IMR-90 (cell line): ENCODE measurements at regions not wholly inside any gene's neighbourhood (a gene's known extent, or its start where the extent isn't known, plus 50 kb on each side); places are given as distances from the start of the nearest gene placed in this dataset.
"Not testable (repeated sequence)": the region's sequence is repeated elsewhere in the genome, so short reads cannot be mapped to it uniquely, and the experiment has no call there.

Experiments used
- ATAC-seq: fragments of 200-7000 bp; cut with Tn5 transposase; 2 replicates; pipeline ENCODE4 v1.9.1; 2020; ENCODE audit warnings: low read depth, mild to moderate bottlenecking, moderate library complexity
- BruUV-seq: library from RNA; stranded (reverse); fragments of 400-500 nt; replicated peaks from 2 replicates; lab custom pipeline; 2021; lab: Mats Ljungman, UMichigan
- CTCF ChIA-PET: fragments of 300-600 bp; formaldehyde crosslinking; extraction: SDS; loops from one replicate; lab custom pipeline; 2021; ENCODE audit warnings: antibody characterized with exemption; lab: Yijun Ruan, JAX
- POLR2A ChIA-PET: fragments of 300-600 bp; sonication (Branson Sonifier 250); formaldehyde crosslinking; loops from one replicate; lab custom pipeline; 2022; ENCODE audit warnings: antibody characterized with exemption; ENCODE audit not compliant: unreplicated experiment; lab: Charles Lee
- DNase-seq: peaks from one replicate; pipeline ENCODE4 v3.0.0; 2013
- H2AFZ ChIP-seq: replicated peaks from 2 replicates; pipeline ENCODE3; 2013; ENCODE audit warnings: low read length, mild to moderate bottlenecking; ENCODE audit not compliant: poor library complexity
- H2AK5ac ChIP-seq: 2 replicates; pipeline ENCODE4 v1.6.1; 2013; ENCODE audit warnings: low read depth, low read length, inconsistent platforms
- H2AK9ac ChIP-seq: replicated peaks from 2 replicates; pipeline ENCODE3; 2013; ENCODE audit warnings: mild to moderate bottlenecking, low read depth, low read length, moderate library complexity; ENCODE audit not compliant: poor library complexity
- H2BK120ac ChIP-seq: 2 replicates; pipeline ENCODE4 v1.6.1; 2013; ENCODE audit warnings: low read depth, low read length, inconsistent platforms
- H2BK15ac ChIP-seq: 3 replicates; pipeline ENCODE4 v1.6.1; 2013; ENCODE audit warnings: low read depth, low read length, inconsistent platforms
- H2BK20ac ChIP-seq: 2 replicates; pipeline ENCODE4 v1.6.1; 2013; ENCODE audit warnings: low read depth, mild to moderate bottlenecking, inconsistent platforms, low read length, moderate library complexity
- H2BK5ac ChIP-seq: 2 replicates; pipeline ENCODE4 v1.6.1; 2013; ENCODE audit warnings: mild to moderate bottlenecking, low read depth, low read length, inconsistent platforms; ENCODE audit not compliant: poor library complexity, severe bottlenecking
- H3K14ac ChIP-seq: replicated peaks from 2 replicates; pipeline ENCODE4 v1.6.1; 2013; ENCODE audit warnings: low read depth, low read length, inconsistent platforms
- H3K18ac ChIP-seq: 2 replicates; pipeline ENCODE4 v1.6.1; 2013; ENCODE audit warnings: low read depth, low read length, control low read depth
- H3K23ac ChIP-seq: 2 replicates; pipeline ENCODE4 v1.6.1; 2013; ENCODE audit warnings: low read depth, low read length, inconsistent platforms
- H3K27ac ChIP-seq: 2 replicates; pipeline ENCODE4 v1.5.1; 2013; ENCODE audit warnings: mild to moderate bottlenecking, control low read depth, low read length; ENCODE audit not compliant: insufficient read depth
- H3K27me3 ChIP-seq: 2 replicates; pipeline ENCODE4 v1.6.1; 2013; ENCODE audit warnings: low read length; ENCODE audit not compliant: control insufficient read depth, insufficient read depth
- H3K36me3 ChIP-seq: 2 replicates; pipeline ENCODE4 v1.6.1; 2013; ENCODE audit warnings: low read length, mixed read lengths; ENCODE audit not compliant: control insufficient read depth, insufficient read depth
- H3K4ac ChIP-seq: 2 replicates; pipeline ENCODE4 v1.6.1; 2013; ENCODE audit warnings: low read depth, low read length, inconsistent platforms
- H3K4me1 ChIP-seq: 2 replicates; pipeline ENCODE4 v1.6.1; 2013; ENCODE audit warnings: low read length, mixed read lengths; ENCODE audit not compliant: control insufficient read depth, insufficient read depth
- H3K4me2 ChIP-seq: 2 replicates; pipeline ENCODE4 v1.6.1; 2013; ENCODE audit warnings: low read depth, mild to moderate bottlenecking, control low read depth, low read length, moderate library complexity
- H3K4me3 ChIP-seq: 2 replicates; pipeline ENCODE4 v1.5.1; 2013; ENCODE audit warnings: low read depth, mild to moderate bottlenecking, control low read depth, low read length, moderate library complexity; ENCODE audit not compliant: insufficient read depth
- H3K56ac ChIP-seq: 2 replicates; pipeline ENCODE4 v1.6.1; 2013; ENCODE audit warnings: low read length, inconsistent platforms; ENCODE audit not compliant: insufficient read depth; ENCODE audit errors: extremely low read depth
- H3K79me1 ChIP-seq, 2 experiments: 2 replicates each; pipeline ENCODE4 v1.6.1; 2013; ENCODE audit warnings: low read length in 2 of 2, inconsistent platforms in 1 of 2, low read depth in 1 of 2
- H3K9ac ChIP-seq: 2 replicates; pipeline ENCODE4 v1.6.1; 2013; ENCODE audit warnings: low read depth, low read length, control low read depth
- H3K9me1 ChIP-seq: 2 replicates; pipeline ENCODE4 v1.6.1; 2013; ENCODE audit warnings: low read length, inconsistent platforms; ENCODE audit not compliant: insufficient read depth
- H3K9me3 ChIP-seq: 2 replicates; pipeline ENCODE4 v1.6.1; 2013; ENCODE audit warnings: low read length; ENCODE audit not compliant: control insufficient read depth, insufficient read depth
- H4K20me1 ChIP-seq: 2 replicates; pipeline ENCODE4 v1.6.1; 2013; ENCODE audit warnings: low read length, inconsistent platforms; ENCODE audit not compliant: insufficient read depth
- H4K5ac ChIP-seq: 2 replicates; pipeline ENCODE4 v1.6.1; 2013; ENCODE audit warnings: mild to moderate bottlenecking, low read depth, low read length, control low read depth
- H4K8ac ChIP-seq, 2 experiments: 2 replicates each; pipeline ENCODE4 v1.6.1; 2013; ENCODE audit warnings: low read depth in 2 of 2, low read length in 2 of 2, control low read depth in 1 of 2, inconsistent platforms in 1 of 2
- H4K91ac ChIP-seq: 2 replicates; pipeline ENCODE4 v1.6.1; 2013; ENCODE audit warnings: low read depth, low read length, inconsistent platforms; ENCODE audit not compliant: insufficient read depth
- CHD1 ChIP-seq: IDR thresholded peaks from 2 replicates; pipeline ENCODE4 v1.6.1; 2012; ENCODE audit warnings: low read depth, low read length, improper control_type of control experiment
- MAFK ChIP-seq: IDR thresholded peaks from 2 replicates; pipeline ENCODE4 v1.6.1; 2012; ENCODE audit warnings: low read depth, low read length, improper control_type of control experiment
- MAZ ChIP-seq: IDR thresholded peaks from 2 replicates; pipeline ENCODE4 v1.6.1; 2012; ENCODE audit warnings: low read depth, mild to moderate bottlenecking, low read length, improper control_type of control experiment, moderate library complexity, borderline replicate concordance
- MXI1 ChIP-seq: IDR thresholded peaks from 2 replicates; pipeline ENCODE4 v1.6.1; 2012; ENCODE audit warnings: low read depth, mild to moderate bottlenecking, low read length, moderate library complexity, borderline replicate concordance
- NFE2L2 ChIP-seq: fragments of 150-350 bp; IDR thresholded peaks from 2 replicates; pipeline ENCODE4 v1.6.1; 2016; ENCODE audit warnings: low read depth, mild to moderate bottlenecking, low read length
- POLR2A ChIP-seq: IDR thresholded peaks from 2 replicates; pipeline ENCODE4 v1.6.1; 2012; ENCODE audit warnings: mild to moderate bottlenecking, low read depth, low read length
- RAD21 ChIP-seq: IDR thresholded peaks from 2 replicates; pipeline ENCODE4 v1.6.1; 2012; ENCODE audit warnings: low read length, improper control_type of control experiment
- RCOR1 ChIP-seq: IDR thresholded peaks from 2 replicates; pipeline ENCODE4 v1.6.1; 2012; ENCODE audit warnings: mild to moderate bottlenecking, low read length, improper control_type of control experiment; ENCODE audit not compliant: insufficient replicate concordance
- RFX5 ChIP-seq: IDR thresholded peaks from 2 replicates; pipeline ENCODE4 v1.8.0; 2012; ENCODE audit warnings: low read depth, mild to moderate bottlenecking, low read length, moderate library complexity
- SMC3 ChIP-seq: fragments of 150-350 bp; IDR thresholded peaks from 2 replicates; pipeline ENCODE4 v1.6.1; 2016; ENCODE audit warnings: low read depth, mild to moderate bottlenecking, antibody characterized with exemption, low read length, moderate library complexity
- WGBS, 2 experiments: methylation state at CpG; one replicate each; pipeline versions ENCODE4 v1.1.5 to v1.1.7; 2013; ENCODE audit warnings: missing lambda C conversion rate in 2 of 2; ENCODE audit not compliant: insufficient read length in 1 of 2; ENCODE audit errors: extremely low coverage in 2 of 2; 5-methylcytosine and 5-hydroxymethylcytosine counted together
- dilution Hi-C: fragments of 300-500 bp; cut with HindIII; formaldehyde crosslinking; loops from one replicate; pipeline ENCODE4 v1.14.3; 2018; ENCODE audit warnings: low sequenced_read_pairs; ENCODE audit not compliant: unreplicated experiment
- in situ Hi-C: fragments of 300-500 bp; cut with MboI; formaldehyde crosslinking; loops from 3 replicates; pipeline ENCODE4 v1.14.3; 2019; ENCODE audit warnings: low sequenced_read_pairs, inconsistent platforms, mixed read lengths
- intact Hi-C: fragments of 100-400 bp; cut with micrococcal nuclease; formaldehyde crosslinking; loops from 2 replicates; pipeline ENCODE4 v1.10.0; 2022

- intact Hi-C loops (no loop called here), in situ Hi-C loops (no loop called here), dilution Hi-C loops (no loop called here)
- H2BK20ac ChIP-seq: no peak overlapping the region
- no CpG with 5 or more reads among the region's 1 CpG for WGBS, 2 experiments
- DNase-seq: no peak
- no TSS peak for BruUV-seq
- no peak overlapping the region for H2BK15ac ChIP-seq
- ChIA-PET CTCF (no interaction called here), POLR2A (no interaction called here)
- no peak overlapping the region for H3K23ac ChIP-seq
- no peak overlapping the region for H3K14ac ChIP-seq
- H4K20me1 ChIP-seq: no peaks in the 10 kb centered on the region
- no peak overlapping the region for H3K4me2 ChIP-seq
- H2BK5ac ChIP-seq: no peak overlapping the region
- H3K9me3 ChIP-seq: peaks cover 7% of the 10 kb centered on the region
- no peak overlapping the region for H3K9ac ChIP-seq
- H3K4ac ChIP-seq: no peak overlapping the region
- no peak overlapping the region for H4K91ac ChIP-seq
- peaks cover 21% of the 10 kb centered on the region for H3K4me1 ChIP-seq
- no peak overlapping the region for H3K56ac ChIP-seq
- H3K18ac ChIP-seq: no peak overlapping the region
- H3K27ac ChIP-seq: no peak overlapping the region
- no peaks in the 10 kb centered on the region for H3K36me3 ChIP-seq
- H2BK120ac ChIP-seq: no peak overlapping the region
- no peak overlapping the region for H4K8ac ChIP-seq
- H2AK9ac ChIP-seq: no peak overlapping the region
- H3K9me1 ChIP-seq: 0 out of 2 replicates have a peak, but pooled peaks cover 2% of the 10 kb centered on the region
- ATAC-seq: no peak
- no peak overlapping the region for H2AFZ ChIP-seq
- H3K79me1 ChIP-seq: no peaks in the 10 kb centered on the region
- no peak overlapping the region for H4K5ac ChIP-seq
- H3K4me3 ChIP-seq: no peak overlapping the region
- no peak overlapping the region for H2AK5ac ChIP-seq
- no peaks in the 10 kb centered on the region for H3K27me3 ChIP-seq
- TF ChIP-seq MXI1 (no peak), MAZ (no peak), RAD21 (no peak), NFE2L2 (no peak), MAFK (no peak), RFX5 (no peak), POLR2A (no peak), CHD1 (no peak), RCOR1 (no peak), SMC3 (no peak)
Measured at GRCh38 chr9:7313389-7313788, 486.2 kb downstream of the DMAC1 start.

DNA sequence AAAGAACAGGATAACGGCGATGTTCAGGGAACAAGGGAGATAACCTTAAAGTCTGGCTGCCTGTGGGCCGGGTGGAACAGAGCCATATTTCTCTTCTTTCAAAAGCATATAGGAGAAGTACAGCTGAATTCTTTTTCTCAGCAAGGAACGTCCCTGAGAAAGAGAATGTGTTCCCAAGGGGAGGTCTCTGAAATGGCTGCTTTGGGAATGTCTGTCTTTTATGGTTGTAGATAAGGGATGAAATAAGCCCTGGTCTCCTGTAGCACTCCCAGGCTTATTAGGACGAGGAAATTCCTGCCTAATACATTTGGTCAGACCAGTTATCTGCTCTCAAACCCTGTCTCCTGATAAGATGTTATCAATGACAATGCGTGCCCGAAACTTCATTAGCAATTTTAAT, 490.5 kb downstream of the DMAC1 start:
- H2BK120ac ChIP-seq, H3K4ac ChIP-seq, BruUV-seq, POLR2A ChIA-PET, in situ Hi-C loops, H3K9me3 ChIP-seq, H3K27ac ChIP-seq, H2BK15ac ChIP-seq, DNase-seq, H2AFZ ChIP-seq, H3K4me2 ChIP-seq, H3K9me1 ChIP-seq, intact Hi-C loops, H3K18ac ChIP-seq, H3K9ac ChIP-seq, H2AK5ac ChIP-seq, CTCF ChIA-PET, H2BK5ac ChIP-seq, H4K20me1 ChIP-seq, H3K56ac ChIP-seq, H4K8ac ChIP-seq, dilution Hi-C loops, ATAC-seq, H3K23ac ChIP-seq, H2BK20ac ChIP-seq, H3K14ac ChIP-seq, H3K27me3 ChIP-seq, H3K79me1 ChIP-seq, H3K36me3 ChIP-seq, H2AK9ac ChIP-seq, H4K91ac ChIP-seq, H3K4me1 ChIP-seq, H4K5ac ChIP-seq, H3K4me3 ChIP-seq: not testable (repeated sequence)
- 80% methylated on average over 1 of the region's 7 CpGs; no CpG with 5 or more reads in 1 of the 2 experiments for WGBS, 2 experiments
